GM20431 (cell line): ENCODE measurements at regions not wholly inside any gene's neighbourhood (a gene's known extent, or its start where the extent isn't known, plus 50 kb on each side); places are given as distances from the start of the nearest gene placed in this dataset.
"Not testable (repeated sequence)": the region's sequence is repeated elsewhere in the genome, so short reads cannot be mapped to it uniquely, and the experiment has no call there.

Experiments
- in situ Hi-C: fragments of 300-500 bp; cut with MseI, MboI; formaldehyde crosslinking; loops from one replicate; pipeline ENCODE4 v1.15.0; 2020; ENCODE audit warnings: low sequenced_read_pairs; ENCODE audit not compliant: unreplicated experiment

GRCh38 chr9:17888066-17888465 lies 309.2 kb downstream of the SH3GL2 start:
- in situ Hi-C loops: no loop called here

GRCh38 chr9:17888964-17889363 lies 310.1 kb downstream of the SH3GL2 start:
- in situ Hi-C loops: not testable (repeated sequence)

- in situ Hi-C loops: no loop called here
Measured at GRCh38 chr9:17894501-17895160, 315.8 kb downstream of the SH3GL2 start.

- in situ Hi-C loops: no loop called here
Measured at GRCh38 chr9:17900606-17901005, 321.7 kb downstream of the SH3GL2 start.

- in situ Hi-C loops: no loop called here
Measured at GRCh38 chr9:17905366-17905765, 326.5 kb downstream of the SH3GL2 start.

GRCh38 chr9:17905781-17906175 lies 326.9 kb downstream of the SH3GL2 start:
- in situ Hi-C loops: no loop called here

- in situ Hi-C loops: no loop called here
Measured at GRCh38 chr9:17906176-17906840, 327.4 kb downstream of the SH3GL2 start.

- in situ Hi-C loops: no loop called here
Measured at GRCh38 chr9:17906841-17907778, 328.2 kb downstream of the SH3GL2 start.

- in situ Hi-C loops: no loop called here
Measured at GRCh38 chr9:17907779-17908508, 329.1 kb downstream of the SH3GL2 start.

- in situ Hi-C loops: no loop called here
Measured at GRCh38 chr9:17926246-17926645, 347.4 kb downstream of the SH3GL2 start.

GRCh38 chr9:17927616-17928015 lies 348.8 kb downstream of the SH3GL2 start:
- in situ Hi-C loops: no loop called here

- in situ Hi-C loops: no loop called here
Measured at GRCh38 chr9:17928228-17928627, 349.4 kb downstream of the SH3GL2 start.

GRCh38 chr9:17928768-17929167 lies 349.9 kb downstream of the SH3GL2 start:
- in situ Hi-C loops: no loop called here

GRCh38 chr9:17929506-17929905 lies 350.6 kb downstream of the SH3GL2 start:
- in situ Hi-C loops: no loop called here

GRCh38 chr9:17930071-17930470 lies 351.2 kb downstream of the SH3GL2 start:
- in situ Hi-C loops: no loop called here

GRCh38 chr9:17936365-17936764 lies 357.5 kb downstream of the SH3GL2 start:
- in situ Hi-C loops: no loop called here

GRCh38 chr9:17938035-17938655 lies 359.3 kb downstream of the SH3GL2 start:
- in situ Hi-C loops: no loop called here

- in situ Hi-C loops: no loop called here
Measured at GRCh38 chr9:17942498-17942897, 363.6 kb downstream of the SH3GL2 start.

GRCh38 chr9:17955409-17955808 lies 376.5 kb downstream of the SH3GL2 start:
- in situ Hi-C loops: no loop called here

GRCh38 chr9:17958363-17958762 lies 379.5 kb downstream of the SH3GL2 start:
- in situ Hi-C loops: no loop called here
